Activated naive CD4-positive, alpha-beta T cell treated with anti-CD3 and anti-CD28 coated beads, Interleukin-2, amount 50 U/mL, for 72 hours (primary cell): ENCODE measurements at regions not wholly inside any gene's neighbourhood (a gene's known extent, or its start where the extent isn't known, plus 50 kb on each side); places are given as distances from the start of the nearest gene placed in this dataset.
"Not testable (repeated sequence)": the region's sequence is repeated elsewhere in the genome, so short reads cannot be mapped to it uniquely, and the experiment has no call there.

Source experiments
- ATAC-seq, 2 donors: fragments of 150-1000 bp; cut with Tn5 transposase; 2 replicates each; pipeline ENCODE4 v1.10.0; 2021; ENCODE audit warnings: mild to moderate bottlenecking in 2 of 2, moderate library complexity in 2 of 2
- DNase-seq, 2 donors: peaks; one replicate each; pipeline ENCODE4 v3.0.0; 2021 to 2022; ENCODE audit warnings: low spot score in 2 of 2
- H3K27ac Mint-ChIP-seq, 2 donors: one replicate each; pipeline ENCODE4 v1.8.0; 2022; ENCODE audit warnings: mild to moderate bottlenecking in 2 of 2, mixed read lengths in 2 of 2
- H3K36me3 Mint-ChIP-seq, 2 donors: one replicate each; pipeline ENCODE4 v1.8.0; 2022; ENCODE audit warnings: mixed read lengths in 2 of 2
- H3K9me3 Mint-ChIP-seq, 2 donors: one replicate each; pipeline ENCODE4 v1.8.0; 2022; ENCODE audit warnings: mixed read lengths in 2 of 2

- H3K9me3 Mint-ChIP-seq, result peaks cover 14 to 16% of the 10 kb centered on the region in 2 donors
- no peak for DNase-seq
- H3K36me3 Mint-ChIP-seq, result no peaks in the 10 kb centered on the region
- H3K27ac Mint-ChIP-seq, result no peak overlapping the region
- no peak for ATAC-seq
These were observed 222.2 kb upstream of the PDZRN3 start for GRCh38 chr3:73846951-73847350.

GRCh38 chr3:73839032-73839431 is 214.3 kb upstream of the PDZRN3 start:
- no peak for DNase-seq
- H3K36me3 Mint-ChIP-seq, result no peaks in the 10 kb centered on the region
- H3K9me3 Mint-ChIP-seq, result peaks cover 16 to 30% of the 10 kb centered on the region in 2 donors
- no peak for ATAC-seq
- no peak overlapping the region for H3K27ac Mint-ChIP-seq

GRCh38 chr3:73835945-73836344 is 211.2 kb upstream of the PDZRN3 start:
- no peak overlapping the region for H3K27ac Mint-ChIP-seq
- H3K9me3 Mint-ChIP-seq, result peaks cover 9 to 30% of the 10 kb centered on the region in 2 donors
- no peaks in the 10 kb centered on the region for H3K36me3 Mint-ChIP-seq
- no peak for ATAC-seq
- DNase-seq, result no peak

GRCh38 chr3:73832426-73832825 is 207.7 kb upstream of the PDZRN3 start:
- ATAC-seq, result no peak
- DNase-seq, result no peak
- H3K27ac Mint-ChIP-seq, result no peak overlapping the region
- peaks cover 16 to 27% of the 10 kb centered on the region in 2 donors for H3K9me3 Mint-ChIP-seq
- H3K36me3 Mint-ChIP-seq, result peaks cover 0 to 5% of the 10 kb centered on the region in 2 donors

GRCh38 chr3:73828348-73828747 is 203.6 kb upstream of the PDZRN3 start:
- peaks cover 6 to 7% of the 10 kb centered on the region in 2 donors for H3K9me3 Mint-ChIP-seq
- DNase-seq (no peak), ATAC-seq (no peak)
- H3K36me3 Mint-ChIP-seq, result peaks cover 0 to 5% of the 10 kb centered on the region in 2 donors
- no peak overlapping the region for H3K27ac Mint-ChIP-seq

GRCh38 chr3:73827725-73828211 is 203.0 kb upstream of the PDZRN3 start:
- Mint-ChIP-seq H3K27ac (no peak overlapping the region), H3K36me3 (peaks cover 0 to 5% of the 10 kb centered on the region in 2 donors), H3K9me3 (peaks cover 6 to 7% of the 10 kb centered on the region in 2 donors)
- DNase-seq (no peak), ATAC-seq (no peak)

- no peak for ATAC-seq
- DNase-seq, result no peak
- H3K9me3 Mint-ChIP-seq, result peaks cover 11 to 12% of the 10 kb centered on the region in 2 donors
- H3K36me3 Mint-ChIP-seq, result peaks cover 0 to 5% of the 10 kb centered on the region in 2 donors
- H3K27ac Mint-ChIP-seq, result no peak overlapping the region
These were observed 202.5 kb upstream of the PDZRN3 start for GRCh38 chr3:73827204-73827603.

- H3K9me3 Mint-ChIP-seq, result peaks cover 9 to 16% of the 10 kb centered on the region in 2 donors
- not testable (repeated sequence) for H3K27ac Mint-ChIP-seq, H3K36me3 Mint-ChIP-seq, ATAC-seq, DNase-seq
These were observed 196.2 kb upstream of the PDZRN3 start for GRCh38 chr3:73820896-73821295.

GRCh38 chr3:73820431-73820830 is 195.7 kb upstream of the PDZRN3 start:
- DNase-seq (no peak), ATAC-seq (no peak)
- Mint-ChIP-seq H3K27ac (no peak overlapping the region), H3K9me3 (peaks cover 9 to 18% of the 10 kb centered on the region in 2 donors), H3K36me3 (no peaks in the 10 kb centered on the region)

GRCh38 chr3:73815966-73816365 is 191.2 kb upstream of the PDZRN3 start:
- Mint-ChIP-seq H3K9me3 (peaks cover 12 to 20% of the 10 kb centered on the region in 2 donors), H3K36me3 (no peaks in the 10 kb centered on the region), H3K27ac (no peak overlapping the region)
- ATAC-seq (no peak), DNase-seq (no peak)

GRCh38 chr3:73813692-73814292 is 189.1 kb upstream of the PDZRN3 start:
- Mint-ChIP-seq H3K36me3 (no peaks in the 10 kb centered on the region), H3K9me3 (peaks cover 20 to 24% of the 10 kb centered on the region in 2 donors), H3K27ac (no peak overlapping the region)
- ATAC-seq (no peak), DNase-seq (no peak)

GRCh38 chr3:73813291-73813690 is 188.6 kb upstream of the PDZRN3 start:
- Mint-ChIP-seq H3K27ac (no peak overlapping the region), H3K36me3 (no peaks in the 10 kb centered on the region), H3K9me3 (peaks cover 24% of the 10 kb centered on the region in 2 donors)
- no peak for DNase-seq
- no peak for ATAC-seq

- Mint-ChIP-seq H3K36me3 (no peaks in the 10 kb centered on the region), H3K9me3 (peaks cover 24 to 25% of the 10 kb centered on the region in 2 donors), H3K27ac (no peak overlapping the region)
- DNase-seq (no peak), ATAC-seq (no peak)
These were observed 187.3 kb upstream of the PDZRN3 start for GRCh38 chr3:73812054-73812453.

- ATAC-seq (no peak), DNase-seq (no peak)
- H3K27ac Mint-ChIP-seq, result no peak overlapping the region
- H3K36me3 Mint-ChIP-seq, result no peaks in the 10 kb centered on the region
- peaks cover 24 to 28% of the 10 kb centered on the region in 2 donors for H3K9me3 Mint-ChIP-seq
These were observed 184.2 kb upstream of the PDZRN3 start for GRCh38 chr3:73808862-73809509.

- H3K36me3 Mint-ChIP-seq, result no peaks in the 10 kb centered on the region
These were observed 180.7 kb upstream of the PDZRN3 start for GRCh38 chr3:73805435-73805834.

GRCh38 chr3:73804204-73804603 is 179.5 kb upstream of the PDZRN3 start:
- no peak for ATAC-seq
- peaks cover 7 to 22% of the 10 kb centered on the region in 2 donors for H3K9me3 Mint-ChIP-seq

More at GRCh38 chr3:73805435-73805834, 180.7 kb upstream of the PDZRN3 start:
- Mint-ChIP-seq H3K9me3 (peaks cover 15 to 22% of the 10 kb centered on the region in 2 donors), H3K27ac (no peak overlapping the region)
- ATAC-seq (no peak), DNase-seq (no peak)

GRCh38 chr3:73801444-73801843 is 176.7 kb upstream of the PDZRN3 start:
- Mint-ChIP-seq H3K36me3 (no peaks in the 10 kb centered on the region), H3K27ac (no peak overlapping the region), H3K9me3 (peaks cover under 1 to 11% of the 10 kb centered on the region in 2 donors)
- ATAC-seq (no peak), DNase-seq (no peak)

More at GRCh38 chr3:73804204-73804603, 179.5 kb upstream of the PDZRN3 start:
- Mint-ChIP-seq H3K27ac (no peak overlapping the region), H3K36me3 (no peaks in the 10 kb centered on the region)
- no peak for DNase-seq

GRCh38 chr3:73797311-73797710 is 172.6 kb upstream of the PDZRN3 start:
- no peaks in the 10 kb centered on the region for H3K36me3 Mint-ChIP-seq
- peaks cover 0 to 12% of the 10 kb centered on the region in 2 donors for H3K9me3 Mint-ChIP-seq

More at GRCh38 chr3:73797311-73797710, 172.6 kb upstream of the PDZRN3 start:
- no peak for ATAC-seq
- H3K27ac Mint-ChIP-seq, result no peak overlapping the region
- DNase-seq, result no peak
